HG03095 (cell line): ENCODE measurements at regions not wholly inside any gene's neighbourhood (a gene's known extent, or its start where the extent isn't known, plus 50 kb on each side); places are given as distances from the start of the nearest gene placed in this dataset.

Source experiments
- ATAC-seq: cut with Tn5 transposase; IDR thresholded peaks from one replicate; pipeline ENCODE4 v1.9.1; 2021; ENCODE audit warnings: moderate library complexity; ENCODE audit not compliant: unreplicated experiment

DNA sequence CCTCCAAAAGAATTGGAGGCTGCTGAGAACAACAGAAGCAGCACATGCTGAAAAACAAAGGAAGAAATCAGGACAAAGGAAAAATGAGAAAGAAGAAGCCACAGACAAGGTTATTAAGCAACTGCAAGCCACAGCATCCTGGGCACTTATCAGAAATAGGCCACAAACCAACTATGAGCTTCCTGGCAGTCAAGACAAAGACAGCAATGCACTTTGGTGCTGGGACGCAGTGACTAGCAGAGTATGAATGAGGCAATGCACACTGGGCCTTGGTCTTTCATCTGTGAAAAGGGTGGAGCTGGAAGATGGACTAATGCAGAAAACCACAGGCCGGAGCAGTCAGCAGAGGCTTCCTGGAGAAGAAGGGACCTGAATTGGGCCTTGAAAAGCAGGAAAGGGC, 56.0 kb upstream of the LINGO1 start:
- no peak for ATAC-seq

DNA sequence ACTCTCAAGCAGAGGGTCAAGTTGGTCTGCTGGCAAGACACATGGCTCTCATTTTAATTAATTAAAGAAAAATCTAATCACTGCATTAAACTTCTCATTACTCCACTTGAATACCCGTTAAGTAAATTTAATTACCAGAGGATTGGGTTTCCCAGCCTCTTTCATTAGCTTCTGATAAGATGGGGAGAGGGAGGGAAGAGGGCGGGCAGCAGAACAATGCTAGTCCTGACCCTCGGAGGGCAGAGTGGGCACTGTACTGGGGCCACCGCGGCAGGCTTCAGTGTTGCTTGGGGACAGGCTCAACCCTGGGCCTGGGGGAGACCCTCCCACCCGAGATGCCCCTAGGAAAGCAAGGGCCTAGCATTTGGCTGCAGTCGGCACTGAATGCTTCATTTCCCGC, 55.6 kb upstream of the LINGO1 start:
- ATAC-seq, result no peak

DNA sequence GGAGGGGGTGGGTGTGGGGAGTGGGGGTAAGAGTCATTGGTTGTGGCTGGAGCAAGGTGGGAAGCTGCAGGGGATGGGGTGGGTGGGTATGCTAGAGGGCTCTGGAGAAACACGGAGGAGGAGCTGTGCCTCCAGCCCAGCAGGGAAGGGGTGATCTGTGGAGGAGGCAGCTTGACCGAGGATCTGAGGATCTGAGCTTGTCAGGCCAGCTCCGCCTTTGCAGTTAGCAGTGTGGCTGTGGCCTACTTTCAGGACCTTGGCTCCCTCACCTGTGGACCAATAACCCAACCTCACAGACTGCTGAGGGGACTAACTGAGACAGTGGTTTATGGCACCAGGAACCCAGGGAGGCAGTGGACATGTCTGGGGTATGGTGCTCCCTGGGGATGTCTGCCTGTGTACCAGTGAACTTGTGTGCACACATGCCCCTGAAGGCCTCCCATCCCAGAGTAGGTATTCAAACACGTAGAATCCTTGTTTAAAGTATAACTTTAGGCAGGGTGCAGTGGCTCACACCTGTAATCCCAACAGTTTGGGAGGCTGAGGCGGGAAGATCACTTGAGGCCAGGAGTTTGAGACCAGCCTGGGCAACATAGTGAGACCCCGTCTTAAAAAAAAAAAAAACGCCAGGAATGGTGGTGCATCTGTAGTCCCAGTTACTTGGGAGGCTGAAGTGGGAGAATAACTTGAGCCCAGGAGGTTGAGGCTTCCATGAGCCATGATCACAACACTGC, 52.5 kb upstream of the LINGO1 start:
- ATAC-seq, result no peak

DNA sequence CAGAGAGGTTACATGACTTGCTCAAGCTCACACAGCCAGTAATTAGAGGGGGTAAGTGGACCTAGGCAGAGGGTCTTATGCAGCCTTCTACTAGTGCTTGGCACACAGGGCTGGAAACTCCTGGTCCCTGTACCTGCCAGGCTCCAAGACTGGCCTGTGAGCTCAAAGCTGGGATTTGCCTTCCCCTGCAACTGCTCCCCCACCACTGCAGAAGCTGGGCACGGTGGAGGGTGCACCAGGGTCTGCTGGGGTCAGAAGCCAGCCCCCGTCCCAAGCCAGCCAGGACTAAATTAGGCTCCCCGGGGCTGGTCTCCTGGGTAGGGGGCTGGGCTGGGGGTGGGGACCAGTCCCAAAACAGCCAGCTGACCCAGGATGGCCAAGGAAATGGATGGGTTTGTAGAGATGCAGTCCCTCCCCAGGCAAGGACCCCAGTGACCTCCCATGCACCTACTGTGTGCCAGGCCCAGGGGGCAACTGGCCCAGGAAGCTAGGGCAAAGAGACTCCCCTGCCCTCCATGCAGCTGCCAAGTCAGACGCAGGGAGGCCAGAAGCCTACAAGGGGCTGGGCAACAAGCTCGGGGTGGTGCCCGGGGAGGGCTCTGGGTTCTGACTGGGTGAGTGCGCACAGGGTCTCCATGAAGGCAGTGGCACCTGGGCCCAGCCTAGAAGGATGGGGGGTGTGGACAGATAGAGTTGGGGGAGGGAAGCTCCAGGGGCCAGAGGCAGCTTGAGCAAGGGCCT, 51.8 kb upstream of the LINGO1 start:
- ATAC-seq, result no peak

DNA sequence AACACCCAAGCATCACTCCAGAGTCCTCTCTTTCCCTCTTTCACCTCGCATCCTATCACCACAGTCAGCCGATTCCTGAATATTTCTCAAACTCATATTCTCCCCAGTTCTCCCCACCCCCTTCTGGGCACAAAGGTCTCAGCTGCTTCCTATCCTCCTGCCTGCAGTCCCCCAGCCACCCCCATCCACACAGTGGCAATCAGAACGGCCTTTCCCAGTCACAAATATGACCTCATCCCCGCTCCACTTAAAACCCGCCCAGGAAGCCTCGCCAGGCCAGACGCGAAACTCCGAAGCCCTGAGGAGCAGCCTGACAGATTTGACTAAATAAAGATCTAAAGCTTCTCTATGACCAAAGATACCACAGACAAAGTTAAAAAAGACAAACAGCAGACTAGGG, 49.9 kb upstream of the LINGO1 start:
- no peak for ATAC-seq
